Body of pancreas (tissue), 4 donors: ENCODE measurements at regions not wholly inside any gene's neighbourhood (a gene's known extent, or its start where the extent isn't known, plus 50 kb on each side); places are given as distances from the start of the nearest gene placed in this dataset.

Experiments
- POLR2A ChIP-seq, 3 donors: fragments of 450-650 bp; IDR thresholded peaks; one replicate each; pipeline ENCODE4 v1.6.1; 2016; ENCODE audit warnings: antibody characterized with exemption in 3 of 3, mild to moderate bottlenecking in 2 of 3
- TF ChIP-seq, protein P1 (sequence below), 7 experiments: fragments of 450-650 bp in 4 of 7; fragments of 200-600 bp in 3 of 7; sonication (generic) in 3 of 7; IDR thresholded peaks; one replicate each; pipeline ENCODE4 v1.5.1; 2016 to 2019; ENCODE audit warnings: antibody characterized with exemption in 7 of 7

GRCh38 chr20:6583134-6583738 is 184.2 kb upstream of the BMP2 start:
- TF ChIP-seq, protein P1, sequence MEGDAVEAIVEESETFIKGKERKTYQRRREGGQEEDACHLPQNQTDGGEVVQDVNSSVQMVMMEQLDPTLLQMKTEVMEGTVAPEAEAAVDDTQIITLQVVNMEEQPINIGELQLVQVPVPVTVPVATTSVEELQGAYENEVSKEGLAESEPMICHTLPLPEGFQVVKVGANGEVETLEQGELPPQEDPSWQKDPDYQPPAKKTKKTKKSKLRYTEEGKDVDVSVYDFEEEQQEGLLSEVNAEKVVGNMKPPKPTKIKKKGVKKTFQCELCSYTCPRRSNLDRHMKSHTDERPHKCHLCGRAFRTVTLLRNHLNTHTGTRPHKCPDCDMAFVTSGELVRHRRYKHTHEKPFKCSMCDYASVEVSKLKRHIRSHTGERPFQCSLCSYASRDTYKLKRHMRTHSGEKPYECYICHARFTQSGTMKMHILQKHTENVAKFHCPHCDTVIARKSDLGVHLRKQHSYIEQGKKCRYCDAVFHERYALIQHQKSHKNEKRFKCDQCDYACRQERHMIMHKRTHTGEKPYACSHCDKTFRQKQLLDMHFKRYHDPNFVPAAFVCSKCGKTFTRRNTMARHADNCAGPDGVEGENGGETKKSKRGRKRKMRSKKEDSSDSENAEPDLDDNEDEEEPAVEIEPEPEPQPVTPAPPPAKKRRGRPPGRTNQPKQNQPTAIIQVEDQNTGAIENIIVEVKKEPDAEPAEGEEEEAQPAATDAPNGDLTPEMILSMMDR (IDR thresholded peaks at IDR 0.05): peak; percentile 50 to 83 (median 79)
- no peak for TF ChIP-seq POLR2A (IDR thresholded peaks at IDR 0.05)
